ENCODE measurements at regions not wholly inside any gene's neighbourhood (a gene's known extent, or its start where the extent isn't known, plus 50 kb on each side); places are given as distances from the start of the nearest gene placed in this dataset.
"Not testable (repeated sequence)": the region's sequence is repeated elsewhere in the genome, so short reads cannot be mapped to it uniquely, and the experiment has no call there.

- not testable (repeated sequence) for TF ChIP-seq CREB1 (IDR thresholded peaks at IDR 0.05); KDM1A (IDR thresholded peaks at IDR 0.05; ENCODE audit: borderline replicate concordance, low read length); CTBP2 (IDR thresholded peaks at IDR 0.05; ENCODE audit: borderline replicate concordance, insufficient read depth, insufficient read length, low read length); SP2 (IDR thresholded peaks at IDR 0.05; ENCODE audit: low read length); EP300 (IDR thresholded peaks at IDR 0.05; ENCODE audit: borderline replicate concordance in 1 of 2, low read depth in 2 of 2, low read length in 2 of 2); BACH1 (IDR thresholded peaks at IDR 0.05; ENCODE audit: low read length)
Observed at GRCh38 chr9:14989336-14989735, 79.1 kb upstream of the FREM1 start.
